ENCODE measurements at regions not wholly inside any gene's neighbourhood (a gene's known extent, or its start where the extent isn't known, plus 50 kb on each side); places are given as distances from the start of the nearest gene placed in this dataset.

DNA sequence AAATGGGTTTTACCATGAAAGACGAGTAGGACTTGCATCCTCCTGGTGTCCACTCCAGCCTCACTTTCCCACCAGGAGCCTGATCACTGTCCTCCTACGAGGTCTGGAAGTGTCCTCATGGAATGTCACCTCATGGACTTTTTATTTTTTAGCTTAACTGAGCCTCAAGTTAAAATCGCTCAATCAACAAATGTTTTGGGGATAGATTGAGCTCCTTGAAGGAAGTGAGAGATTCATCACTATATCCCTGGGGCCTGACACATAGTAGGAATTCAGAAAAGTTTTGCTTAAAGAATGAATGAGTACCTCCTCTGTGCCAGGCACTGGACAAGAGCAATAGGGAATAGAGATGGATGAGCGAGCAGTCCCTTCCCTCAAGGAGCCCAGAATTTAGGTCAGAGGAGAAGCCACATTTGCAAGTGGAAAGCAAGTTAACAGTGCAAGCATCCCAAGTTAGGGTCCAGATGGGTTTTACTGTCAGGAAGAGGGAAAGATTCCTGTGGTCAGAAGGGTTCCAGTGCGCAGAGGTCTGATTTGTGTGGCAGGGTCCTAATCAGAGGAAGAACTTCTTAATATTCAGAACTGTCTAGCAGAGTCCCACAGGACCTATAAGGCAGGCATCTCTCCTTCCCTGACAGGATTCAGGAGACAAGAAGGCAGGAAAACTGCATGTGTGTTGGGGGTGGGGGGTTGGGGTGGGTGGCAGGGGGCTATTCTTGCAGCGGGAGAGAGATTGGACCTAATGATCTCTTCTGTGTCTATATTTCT lies 67.0 kb downstream of the MYCN start:
- no peaks in the 10 kb centered on the region for H3K36me3 ChIP-seq (replicated peaks in 1 of 2)
- TF ChIP-seq POLR2A (IDR thresholded peaks at IDR 0.05): no peak
- H3K27me3 ChIP-seq: peaks cover 12% of the 10 kb centered on the region
- intact Hi-C loops (cut with DNase I): no loop called here
- H3K27ac ChIP-seq: no peak overlapping the region
- DNase-seq: no peak
- H3K4me3 ChIP-seq: no peak overlapping the region
- WGBS, 4 donors: 77 to 91% (median 88%) methylated on average over 6 of the region's 6 CpGs
- H3K4me1 ChIP-seq (replicated peaks in 1 of 2): no peaks in the 10 kb centered on the region
- no peaks in the 10 kb centered on the region for H3K9me3 ChIP-seq (replicated peaks in 1 of 3)

DNA sequence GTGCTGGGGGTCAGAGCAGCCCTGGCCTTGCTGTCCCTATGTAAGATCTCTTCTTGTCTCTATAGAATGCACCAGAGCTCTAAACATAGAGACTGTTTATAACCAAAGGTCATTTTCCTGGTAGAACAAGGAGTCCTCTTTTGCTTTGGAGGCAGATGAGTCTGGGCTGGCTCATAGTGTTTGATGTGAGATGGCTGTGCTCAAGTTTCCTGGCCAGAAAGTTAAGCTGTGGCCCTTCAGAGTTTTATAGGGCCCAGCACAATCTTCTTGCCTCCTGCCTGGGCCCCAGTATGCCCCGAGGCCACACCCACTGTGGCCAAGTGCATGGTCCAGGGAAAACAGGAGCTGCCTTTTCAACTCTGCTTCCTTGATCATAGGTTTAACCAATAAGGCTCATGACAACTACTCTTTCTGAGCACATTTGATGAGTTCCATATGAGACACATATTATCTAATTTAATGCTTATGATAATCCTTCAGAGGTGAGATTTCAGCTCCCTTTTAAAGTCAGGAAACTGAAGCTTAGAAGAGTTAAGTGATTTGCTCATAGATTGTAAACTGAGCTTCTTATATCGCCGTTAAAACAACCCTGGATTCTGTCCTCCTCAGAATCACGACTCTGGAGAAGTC lies 66.3 kb downstream of the MYCN start:
- DNase-seq: no peak
- Histone ChIP-seq H3K4me3 (no peak overlapping the region), H3K9me3 (replicated peaks in 1 of 3) (no peaks in the 10 kb centered on the region), H3K4me1 (replicated peaks in 1 of 2) (no peaks in the 10 kb centered on the region), H3K27ac (peak overlapping the region in 1 of 5 donors; percentile 49), H3K36me3 (replicated peaks in 1 of 2) (no peaks in the 10 kb centered on the region), H3K27me3 (peaks cover 8% of the 10 kb centered on the region)
- WGBS, 4 donors: 72 to 91% (median 88%) methylated on average over 4 of the region's 4 CpGs
- intact Hi-C loops (cut with DNase I): no loop called here
- TF ChIP-seq, protein P1, sequence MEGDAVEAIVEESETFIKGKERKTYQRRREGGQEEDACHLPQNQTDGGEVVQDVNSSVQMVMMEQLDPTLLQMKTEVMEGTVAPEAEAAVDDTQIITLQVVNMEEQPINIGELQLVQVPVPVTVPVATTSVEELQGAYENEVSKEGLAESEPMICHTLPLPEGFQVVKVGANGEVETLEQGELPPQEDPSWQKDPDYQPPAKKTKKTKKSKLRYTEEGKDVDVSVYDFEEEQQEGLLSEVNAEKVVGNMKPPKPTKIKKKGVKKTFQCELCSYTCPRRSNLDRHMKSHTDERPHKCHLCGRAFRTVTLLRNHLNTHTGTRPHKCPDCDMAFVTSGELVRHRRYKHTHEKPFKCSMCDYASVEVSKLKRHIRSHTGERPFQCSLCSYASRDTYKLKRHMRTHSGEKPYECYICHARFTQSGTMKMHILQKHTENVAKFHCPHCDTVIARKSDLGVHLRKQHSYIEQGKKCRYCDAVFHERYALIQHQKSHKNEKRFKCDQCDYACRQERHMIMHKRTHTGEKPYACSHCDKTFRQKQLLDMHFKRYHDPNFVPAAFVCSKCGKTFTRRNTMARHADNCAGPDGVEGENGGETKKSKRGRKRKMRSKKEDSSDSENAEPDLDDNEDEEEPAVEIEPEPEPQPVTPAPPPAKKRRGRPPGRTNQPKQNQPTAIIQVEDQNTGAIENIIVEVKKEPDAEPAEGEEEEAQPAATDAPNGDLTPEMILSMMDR (IDR thresholded peaks at IDR 0.05): no peak

DNA sequence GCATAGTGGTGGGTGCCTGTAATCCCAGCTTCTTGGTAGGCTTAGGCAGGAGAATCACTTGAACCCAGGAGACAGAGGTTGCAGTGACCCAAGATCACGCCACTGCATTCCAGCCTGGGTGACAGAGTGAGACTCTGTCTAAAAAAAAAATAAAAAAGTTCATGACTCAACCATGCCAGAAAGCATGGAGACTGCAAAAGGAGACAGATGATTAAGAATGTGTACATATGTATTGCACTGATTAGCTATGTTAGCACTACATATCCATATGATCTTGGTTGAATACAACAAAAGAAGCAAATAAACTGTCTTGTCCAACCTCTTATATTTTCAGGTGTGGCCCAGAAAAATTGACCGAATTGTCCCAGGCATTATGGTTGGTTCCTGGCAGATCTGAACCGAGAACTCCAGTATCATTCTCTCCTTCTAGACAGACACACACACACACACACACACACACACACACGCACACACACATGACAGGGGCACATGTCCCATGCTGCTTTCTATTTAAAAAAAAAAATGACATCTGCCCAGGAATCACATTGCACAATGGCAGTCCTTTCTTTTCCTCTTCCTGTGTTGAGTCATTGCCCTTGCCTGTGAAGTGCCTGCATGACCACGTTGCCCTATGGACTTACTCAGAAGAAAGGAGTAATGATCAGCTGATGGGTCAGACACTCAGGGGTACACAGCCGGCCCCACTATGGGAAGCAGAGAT lies 65.6 kb downstream of the MYCN start:
- H3K4me1 ChIP-seq (replicated peaks in 1 of 2): no peaks in the 10 kb centered on the region
- no peaks in the 10 kb centered on the region for H3K9me3 ChIP-seq (replicated peaks in 1 of 3)
- intact Hi-C loops (cut with DNase I): no loop called here
- no peak for TF ChIP-seq POLR2A (IDR thresholded peaks at IDR 0.05)
- TF ChIP-seq, protein P1 (IDR thresholded peaks at IDR 0.05): no peak
- no peak overlapping the region for H3K4me3 ChIP-seq
- peak overlapping the region in 1 of 5 donors; percentile 49 for H3K27ac ChIP-seq
- H3K36me3 ChIP-seq (replicated peaks in 1 of 2): no peaks in the 10 kb centered on the region
- H3K27me3 ChIP-seq: peaks cover 5% of the 10 kb centered on the region
- DNase-seq: peak in 6 of 7 donors; percentile 31 to 59 (median 40)
- WGBS, 4 donors: 56 to 69% (median 61%) methylated on average over 4 to 6 of the region's 6 CpGs

DNA sequence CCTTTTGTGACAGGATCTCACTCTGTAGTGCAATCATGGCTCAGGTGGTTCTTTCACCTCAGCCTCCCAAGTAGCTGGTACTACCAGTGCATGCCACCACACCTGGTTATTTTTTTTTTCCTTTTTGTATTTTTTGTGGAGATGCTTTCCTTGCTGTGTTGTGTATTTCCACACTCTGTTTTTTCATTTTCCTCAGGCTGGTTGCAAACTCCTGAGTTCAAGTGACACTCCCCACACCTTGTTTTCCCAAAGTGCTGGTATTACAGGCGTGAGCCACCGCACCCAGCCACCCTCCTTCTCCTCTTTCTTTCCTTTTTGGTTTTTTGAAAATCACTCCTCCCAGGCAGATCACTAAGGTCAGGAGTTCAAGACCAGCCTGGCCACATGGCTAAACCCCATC lies 65.0 kb downstream of the MYCN start:
- H3K4me3 ChIP-seq: no peak overlapping the region
- no peak overlapping the region for H3K27ac ChIP-seq
- H3K9me3 ChIP-seq (replicated peaks in 1 of 3): no peaks in the 10 kb centered on the region
- peaks cover 5% of the 10 kb centered on the region for H3K27me3 ChIP-seq
- WGBS, 4 donors: 92 to 99% (median 95%) methylated on average over 2 of the region's 2 CpGs
- intact Hi-C loops (cut with DNase I): no loop called here
- no peak for DNase-seq
- H3K4me1 ChIP-seq (replicated peaks in 1 of 2): no peaks in the 10 kb centered on the region
- H3K36me3 ChIP-seq (replicated peaks in 1 of 2): no peaks in the 10 kb centered on the region
- TF ChIP-seq, protein P1 (IDR thresholded peaks at IDR 0.05): no peak
- TF ChIP-seq POLR2A (IDR thresholded peaks at IDR 0.05): no peak
